ENCODE measurements at regions not wholly inside any gene's neighbourhood (a gene's known extent, or its start where the extent isn't known, plus 50 kb on each side); places are given as distances from the start of the nearest gene placed in this dataset.
"Not testable (repeated sequence)": the region's sequence is repeated elsewhere in the genome, so short reads cannot be mapped to it uniquely, and the experiment has no call there.

GRCh38 chr15:62256430-62256829 is 91.3 kb upstream of the C2CD4B start:
- TF ChIP-seq, protein P1, sequence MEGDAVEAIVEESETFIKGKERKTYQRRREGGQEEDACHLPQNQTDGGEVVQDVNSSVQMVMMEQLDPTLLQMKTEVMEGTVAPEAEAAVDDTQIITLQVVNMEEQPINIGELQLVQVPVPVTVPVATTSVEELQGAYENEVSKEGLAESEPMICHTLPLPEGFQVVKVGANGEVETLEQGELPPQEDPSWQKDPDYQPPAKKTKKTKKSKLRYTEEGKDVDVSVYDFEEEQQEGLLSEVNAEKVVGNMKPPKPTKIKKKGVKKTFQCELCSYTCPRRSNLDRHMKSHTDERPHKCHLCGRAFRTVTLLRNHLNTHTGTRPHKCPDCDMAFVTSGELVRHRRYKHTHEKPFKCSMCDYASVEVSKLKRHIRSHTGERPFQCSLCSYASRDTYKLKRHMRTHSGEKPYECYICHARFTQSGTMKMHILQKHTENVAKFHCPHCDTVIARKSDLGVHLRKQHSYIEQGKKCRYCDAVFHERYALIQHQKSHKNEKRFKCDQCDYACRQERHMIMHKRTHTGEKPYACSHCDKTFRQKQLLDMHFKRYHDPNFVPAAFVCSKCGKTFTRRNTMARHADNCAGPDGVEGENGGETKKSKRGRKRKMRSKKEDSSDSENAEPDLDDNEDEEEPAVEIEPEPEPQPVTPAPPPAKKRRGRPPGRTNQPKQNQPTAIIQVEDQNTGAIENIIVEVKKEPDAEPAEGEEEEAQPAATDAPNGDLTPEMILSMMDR (IDR thresholded peaks at IDR 0.05): not testable (repeated sequence)
- not testable (repeated sequence) for TF ChIP-seq POLR2A (IDR thresholded peaks at IDR 0.05)
